Stimulated activated CD4-positive, alpha-beta T cell treated with anti-CD3 and anti-CD28 coated beads, Interleukin-2, amount 100 ng/mL, for 24 hours (primary cell): ENCODE measurements at regions not wholly inside any gene's neighbourhood (a gene's known extent, or its start where the extent isn't known, plus 50 kb on each side); places are given as distances from the start of the nearest gene placed in this dataset.

Experiments used
- DNase-seq, 2 donors: peaks; one replicate each; pipeline ENCODE4 v3.0.0-alpha.2; 2020

DNA sequence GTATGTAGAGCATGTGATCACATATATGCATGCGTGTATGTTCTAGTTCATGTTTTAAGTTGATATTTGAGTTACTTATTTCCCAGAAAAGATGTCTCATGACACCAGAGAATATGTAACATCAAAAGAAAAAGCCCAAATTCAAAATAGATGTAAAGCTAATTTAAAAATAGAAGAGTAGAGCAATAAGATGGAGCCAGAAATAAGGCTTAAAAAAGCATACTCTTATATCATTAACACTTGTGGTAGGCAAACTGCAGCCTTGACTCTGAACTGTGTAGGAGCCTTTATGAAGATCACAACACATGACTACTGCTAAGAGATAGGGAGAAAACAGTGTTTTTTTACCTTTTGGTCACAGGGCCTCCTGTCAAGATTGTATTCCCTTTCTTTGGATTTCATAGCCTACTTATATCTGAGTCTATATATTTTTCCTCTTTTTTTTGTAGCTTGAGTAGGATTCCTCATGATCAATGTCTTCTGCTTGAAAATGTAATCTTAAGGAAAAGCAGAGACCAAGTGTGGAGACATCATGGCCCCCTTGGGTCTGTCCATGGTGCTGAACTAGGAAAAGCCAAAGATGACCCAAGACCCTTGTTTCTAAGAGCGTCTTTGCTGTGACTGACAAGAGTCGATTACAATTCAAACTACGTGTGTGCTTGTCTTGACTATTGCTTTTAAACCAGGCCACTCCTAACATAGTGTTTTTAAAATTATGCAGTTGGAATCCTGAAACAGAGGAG, 390.4 kb downstream of the SHISA9 start:
- no peak for DNase-seq

DNA sequence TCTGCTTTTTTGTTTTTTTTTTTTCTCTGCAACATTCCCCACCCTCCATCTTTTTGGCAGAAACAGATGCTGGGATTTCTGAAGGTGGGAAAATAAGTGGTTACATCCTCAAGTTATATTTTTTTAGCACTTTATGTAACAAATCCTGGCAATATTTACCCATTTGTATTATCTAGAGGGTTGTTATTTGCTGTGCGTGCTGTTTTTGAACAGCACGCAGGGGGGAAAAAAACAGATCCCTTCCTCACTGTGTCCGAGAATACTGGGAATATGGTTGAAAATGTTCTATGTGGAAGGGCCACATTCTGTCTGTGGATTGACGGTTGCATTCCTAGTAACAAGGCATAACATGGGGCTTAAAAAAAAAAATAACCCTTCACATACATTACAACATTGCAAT, 394.8 kb downstream of the SHISA9 start:
- DNase-seq = no peak

GRCh38 chr16:13298666-13299065, 397.3 kb downstream of the SHISA9 start:
- DNase-seq = no peak

GRCh38 chr16:13300066-13300840, 398.9 kb downstream of the SHISA9 start:
- no peak for DNase-seq

DNA sequence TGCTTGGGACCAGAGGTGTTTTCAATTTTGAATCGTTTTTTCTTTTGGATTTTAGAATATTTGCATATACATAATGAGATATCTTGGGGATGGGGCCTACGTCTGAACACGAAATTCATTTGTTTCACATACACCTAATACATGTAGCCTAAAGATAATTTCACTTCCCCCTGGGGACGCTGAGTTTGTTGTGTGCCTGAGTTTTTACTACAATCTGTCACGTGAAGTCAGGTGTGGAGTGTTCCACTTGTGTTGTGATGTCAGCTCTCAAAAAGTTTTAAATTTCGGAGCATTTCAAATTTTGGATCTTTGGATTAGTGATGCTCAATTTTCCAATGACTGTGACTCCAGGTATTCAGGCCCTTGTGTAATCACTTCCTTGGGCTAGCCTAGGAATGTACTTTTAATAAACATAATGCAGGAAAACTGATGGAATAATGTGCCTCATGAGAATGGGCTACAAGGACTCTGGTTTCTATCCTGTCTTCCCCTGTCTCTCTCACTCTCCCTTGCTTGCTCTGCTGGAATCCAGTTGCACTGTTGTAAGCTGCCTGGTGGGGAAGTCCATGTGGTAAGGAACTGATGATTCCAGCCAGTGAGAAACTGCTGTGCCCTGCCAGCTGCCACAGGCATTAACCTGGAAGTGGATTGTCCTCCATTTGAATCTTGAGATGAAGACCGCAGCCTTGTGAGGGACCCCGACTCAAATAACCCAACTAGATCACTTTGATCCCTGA, 403.8 kb downstream of the SHISA9 start:
- DNase-seq = no peak

- no peak for DNase-seq
Observed at GRCh38 chr16:13306161-13306995, 405.0 kb downstream of the SHISA9 start.

DNA sequence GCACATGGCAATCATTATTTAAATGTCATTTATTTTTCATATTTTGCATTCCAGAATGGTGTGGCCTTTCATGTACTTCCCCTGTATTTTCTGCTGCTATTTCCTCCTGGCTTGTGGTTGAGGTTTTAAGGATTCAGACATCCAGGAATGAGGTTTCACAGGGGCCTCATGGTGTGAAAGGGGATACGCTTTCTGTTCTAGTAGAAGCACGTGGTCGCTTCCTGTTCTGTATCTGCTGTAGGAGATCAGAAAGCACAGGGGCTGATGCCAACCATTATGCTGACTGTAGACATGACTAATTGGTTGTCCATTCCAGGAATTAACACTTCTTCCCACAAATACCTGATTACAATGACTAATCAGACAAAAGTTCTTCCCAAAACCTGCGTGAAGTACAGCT, 405.9 kb downstream of the SHISA9 start:
- no peak for DNase-seq

DNA sequence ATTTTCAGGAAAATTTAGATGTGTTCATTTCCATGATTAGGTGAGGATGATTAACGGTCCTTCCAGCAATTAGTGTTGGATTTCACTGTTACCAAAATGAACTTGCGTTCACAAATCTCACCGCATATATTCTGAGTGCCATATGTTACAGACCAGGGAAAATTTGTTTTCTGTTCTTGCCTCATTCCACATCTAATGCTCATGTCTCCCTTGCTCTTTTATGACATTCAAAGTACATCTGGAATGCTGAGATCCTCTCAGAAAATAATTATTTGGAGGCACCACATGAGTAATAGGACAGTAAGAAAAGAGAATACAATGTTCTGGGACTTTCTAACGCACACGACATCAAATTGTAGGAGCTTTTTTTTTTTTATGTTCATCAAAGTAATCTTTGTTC, 406.5 kb downstream of the SHISA9 start:
- no peak for DNase-seq

GRCh38 chr16:13312063-13312462, 410.7 kb downstream of the SHISA9 start:
- DNase-seq = no peak

- no peak for DNase-seq
Observed at GRCh38 chr16:13313351-13313750, 412.0 kb downstream of the SHISA9 start.

DNA sequence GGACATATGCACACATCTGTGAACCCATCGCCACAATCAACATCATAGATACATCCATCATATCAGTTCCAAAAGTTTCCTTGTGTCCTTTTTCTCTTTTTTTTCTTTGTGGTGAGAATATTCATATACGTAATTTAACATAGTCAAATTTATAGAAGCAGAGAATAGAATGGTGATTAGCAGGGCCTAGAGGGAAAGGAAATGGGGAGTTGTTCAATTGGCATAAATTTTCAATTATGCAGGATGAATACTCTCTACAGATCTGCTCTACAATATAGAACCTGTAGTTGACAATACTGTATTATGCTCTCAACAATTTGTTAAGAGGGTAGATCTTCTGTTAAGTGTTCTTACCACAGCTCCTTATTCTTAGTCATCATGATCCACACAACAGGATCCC, 413.2 kb downstream of the SHISA9 start:
- no peak for DNase-seq

- no peak for DNase-seq
Observed at GRCh38 chr16:13315642-13316427, 414.4 kb downstream of the SHISA9 start.

DNA sequence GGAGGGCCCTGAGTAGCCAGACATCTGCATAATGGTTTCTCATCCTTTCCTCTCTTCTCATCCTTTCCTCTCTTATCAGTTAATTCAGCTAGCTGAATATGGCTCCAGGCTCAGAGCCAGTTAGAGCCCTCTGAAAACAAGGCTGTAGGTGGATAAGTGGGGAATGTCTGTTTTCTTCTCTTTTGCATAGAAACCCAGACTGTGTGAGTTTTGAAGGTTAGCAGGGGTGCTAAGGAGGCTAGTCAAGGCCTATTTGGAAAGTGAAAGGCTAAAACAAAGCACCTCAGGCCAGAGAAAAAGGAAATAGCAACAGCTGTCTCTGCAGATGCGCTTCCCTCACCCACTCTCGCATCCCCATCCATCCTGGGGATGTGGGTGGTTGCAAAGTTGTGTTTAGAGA, 420.9 kb downstream of the SHISA9 start:
- no peak for DNase-seq

DNA sequence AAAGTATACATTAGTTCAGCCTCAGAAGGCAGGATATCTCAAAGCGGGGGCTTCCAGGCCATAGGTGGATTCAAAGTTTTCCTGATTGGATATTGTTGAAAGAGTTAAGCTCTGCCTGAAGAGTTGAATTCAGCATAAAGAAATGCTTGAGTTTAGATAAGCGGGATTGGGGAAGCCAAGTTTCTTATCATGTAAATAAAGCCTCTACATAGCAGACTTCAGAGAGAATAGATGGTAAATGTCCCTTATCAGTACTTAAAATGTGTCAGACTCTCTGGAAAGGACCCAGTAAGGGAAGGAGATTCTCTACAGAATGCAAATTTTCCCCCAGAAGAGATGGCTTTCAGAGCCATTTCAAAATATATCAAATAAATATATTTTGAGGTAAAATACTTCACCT, 423.5 kb downstream of the SHISA9 start:
- no peak for DNase-seq

DNA sequence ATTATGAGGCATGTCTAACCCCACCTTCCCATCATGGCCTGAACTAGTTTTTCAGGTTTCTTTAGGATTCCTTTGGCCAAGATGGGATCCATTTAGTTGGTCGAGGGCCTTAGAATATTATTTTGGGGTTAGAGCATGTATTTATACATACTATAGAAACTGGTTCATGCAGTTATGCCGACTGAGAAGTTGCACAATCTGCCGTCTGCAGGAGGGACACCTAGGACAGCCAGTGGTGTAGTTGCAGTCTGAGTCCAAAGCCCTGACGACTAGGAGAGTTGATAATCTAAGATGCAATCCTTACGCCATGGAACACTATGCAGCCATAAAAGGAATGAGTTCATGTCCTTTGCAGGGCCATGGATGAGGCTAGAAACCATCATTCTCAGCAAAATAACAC, 424.0 kb downstream of the SHISA9 start:
- no peak for DNase-seq

DNA sequence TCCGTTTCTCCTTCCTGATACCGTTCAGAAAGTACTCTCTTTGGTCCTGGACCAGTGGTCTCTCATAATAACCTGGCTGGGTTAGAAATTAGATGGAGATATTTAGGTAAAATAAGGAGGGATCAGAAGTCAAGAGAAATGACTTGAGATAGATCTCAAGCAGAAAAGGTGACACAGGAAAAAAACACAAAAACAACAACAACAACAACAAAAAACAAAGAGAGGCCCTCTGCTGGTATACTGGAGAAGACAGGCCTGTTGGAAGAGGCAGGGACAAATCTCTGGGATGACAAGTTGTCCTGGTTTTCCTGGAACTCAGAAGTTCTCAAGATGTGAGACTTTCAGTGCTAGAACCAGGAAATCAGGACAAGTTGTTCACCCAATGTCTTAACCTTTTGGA, 430.5 kb downstream of the SHISA9 start:
- DNase-seq = no peak

DNA sequence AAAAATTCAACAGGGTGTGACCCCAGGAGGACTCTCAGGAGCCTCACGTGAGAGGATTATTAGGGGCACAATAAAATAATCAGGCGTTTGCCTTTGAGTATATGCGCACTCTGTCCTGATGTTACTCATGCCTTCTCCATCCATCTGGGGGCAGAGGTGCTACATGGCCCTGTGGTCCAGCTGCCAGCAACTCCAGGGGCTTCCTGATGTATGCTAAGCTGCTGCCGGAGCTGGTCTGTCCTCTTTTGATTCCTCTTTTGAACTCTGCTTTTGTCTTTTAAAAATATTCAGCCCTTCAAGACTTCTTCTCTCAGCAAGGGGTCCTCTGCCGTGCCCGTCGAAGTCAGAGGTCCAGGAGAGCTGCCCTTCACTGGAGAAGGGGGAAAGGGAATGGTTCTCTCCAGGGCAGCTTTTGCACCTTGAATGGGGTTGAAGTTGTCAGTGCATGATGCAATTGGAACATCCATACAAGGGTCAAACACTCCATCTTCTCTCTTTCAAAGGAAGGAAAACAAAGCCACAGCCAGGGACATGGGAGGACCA, 431.4 kb downstream of the SHISA9 start:
- DNase-seq = no peak

DNA sequence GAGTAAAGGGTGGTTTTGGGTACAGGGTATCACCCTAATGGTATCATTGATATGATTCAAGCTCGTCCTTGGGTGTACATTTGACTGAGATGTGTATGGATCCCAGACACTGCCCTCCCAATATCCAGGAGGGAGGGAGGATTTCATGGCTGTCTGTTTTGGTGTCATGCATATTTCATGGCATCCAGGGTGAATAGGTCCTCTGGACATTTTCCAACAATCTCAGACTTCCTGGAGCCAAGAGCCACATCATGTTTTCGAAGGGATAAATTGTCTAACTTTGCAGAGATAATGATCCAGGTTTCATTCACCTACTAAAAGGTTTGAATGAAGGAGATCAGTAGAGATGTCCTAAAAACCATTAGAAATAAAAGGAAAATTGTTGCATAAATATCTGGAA, 431.9 kb downstream of the SHISA9 start:
- no peak for DNase-seq

GRCh38 chr16:13335879-13336278, 434.5 kb downstream of the SHISA9 start:
- DNase-seq = no peak

DNA sequence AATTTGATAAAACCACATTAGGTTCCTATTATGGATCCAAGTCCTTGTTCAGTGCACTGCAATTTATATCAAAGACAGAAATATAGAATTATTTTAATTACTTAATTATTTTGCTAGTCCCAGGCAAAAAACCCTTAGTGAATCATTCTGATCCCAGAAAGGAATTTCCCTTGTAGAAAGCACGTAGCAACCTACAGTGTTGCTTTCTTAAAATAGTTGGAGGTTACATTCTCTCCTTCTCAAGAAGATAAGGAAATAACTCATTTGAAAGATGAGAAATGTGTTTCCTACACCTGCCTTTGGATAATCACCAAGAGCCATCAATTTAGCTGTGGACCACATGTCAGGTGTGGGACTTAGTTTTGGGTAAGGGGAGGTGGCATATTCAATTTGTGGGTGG, 434.9 kb downstream of the SHISA9 start:
- DNase-seq = no peak
